Trophoblast cell (in vitro differentiated cells and primary cell): ENCODE measurements at regions not wholly inside any gene's neighbourhood (a gene's known extent, or its start where the extent isn't known, plus 50 kb on each side); places are given as distances from the start of the nearest gene placed in this dataset.

ENCODE experiments used
- DNase-seq, 2 donors: peaks; one replicate each; pipeline ENCODE4 v3.0.0-alpha.2; 2016
- H2AFZ ChIP-seq: 2 replicates; pipeline ENCODE4 v1.6.1; 2013; ENCODE audit warnings: low read length, moderate library complexity, mild to moderate bottlenecking; ENCODE audit not compliant: insufficient read depth, poor library complexity
- H2AK5ac ChIP-seq: 2 replicates; pipeline ENCODE4 v1.6.1; 2013; ENCODE audit warnings: mild to moderate bottlenecking, low read length
- H2BK120ac ChIP-seq: 2 replicates; pipeline ENCODE4 v1.6.1; 2013; ENCODE audit warnings: low read length, mild to moderate bottlenecking, moderate library complexity; ENCODE audit not compliant: insufficient read depth, poor library complexity
- H2BK12ac ChIP-seq: 2 replicates; pipeline ENCODE4 v1.6.1; 2013; ENCODE audit warnings: mild to moderate bottlenecking, low read length, moderate library complexity
- H2BK5ac ChIP-seq: 2 replicates; pipeline ENCODE4 v1.6.1; 2013; ENCODE audit warnings: low read length, low read depth, moderate library complexity, mild to moderate bottlenecking; ENCODE audit not compliant: poor library complexity
- H3K14ac ChIP-seq: 2 replicates; pipeline ENCODE4 v1.6.1; 2013; ENCODE audit warnings: mild to moderate bottlenecking, low read length
- H3K18ac ChIP-seq: 2 replicates; pipeline ENCODE4 v1.6.1; 2013; ENCODE audit warnings: mild to moderate bottlenecking, low read length
- H3K23ac ChIP-seq: 2 replicates; pipeline ENCODE4 v1.6.1; 2013; ENCODE audit warnings: low read length
- H3K27ac ChIP-seq: 2 replicates; pipeline ENCODE4 v1.5.1; 2013; ENCODE audit warnings: low read depth, mild to moderate bottlenecking, inconsistent platforms, low read length, moderate library complexity
- H3K27me3 ChIP-seq: 2 replicates; pipeline ENCODE4 v1.6.1; 2013; ENCODE audit warnings: inconsistent platforms, mild to moderate bottlenecking, low read length, moderate library complexity; ENCODE audit not compliant: insufficient read depth
- H3K36me3 ChIP-seq, 2 experiments: 1 replicate in 1 of 2; 2 replicates in 1 of 2; pipeline ENCODE4 v1.6.1; 2013; ENCODE audit warnings: low read length in 2 of 2, mild to moderate bottlenecking in 2 of 2, moderate library complexity in 1 of 2; ENCODE audit not compliant: insufficient read depth in 2 of 2, control insufficient read depth in 1 of 2
- H3K4ac ChIP-seq: 2 replicates; pipeline ENCODE4 v1.6.1; 2013; ENCODE audit warnings: low read depth, mild to moderate bottlenecking, low read length, moderate library complexity
- H3K4me1 ChIP-seq, 2 experiments: 1 replicate in 1 of 2; 2 replicates in 1 of 2; pipeline ENCODE4 v1.6.1; 2013; ENCODE audit warnings: low read length in 2 of 2, mild to moderate bottlenecking in 2 of 2, moderate library complexity in 1 of 2; ENCODE audit not compliant: insufficient read depth in 2 of 2, control insufficient read depth in 1 of 2
- H3K4me2 ChIP-seq: 2 replicates; pipeline ENCODE4 v1.6.1; 2013; ENCODE audit warnings: inconsistent platforms, mild to moderate bottlenecking, low read length, moderate library complexity
- H3K4me3 ChIP-seq: 2 replicates; pipeline ENCODE4 v1.5.1; 2013; ENCODE audit warnings: mild to moderate bottlenecking, low read depth, low read length, inconsistent platforms
- H3K79me1 ChIP-seq: one replicate; pipeline ENCODE4 v1.6.1; 2013; ENCODE audit warnings: low read length
- H3K79me2 ChIP-seq: 2 replicates; pipeline ENCODE4 v1.6.1; 2013; ENCODE audit warnings: low read length, mild to moderate bottlenecking; ENCODE audit not compliant: control insufficient read depth, insufficient read depth, poor library complexity
- H3K9ac ChIP-seq: 2 replicates; pipeline ENCODE4 v1.6.1; 2013; ENCODE audit warnings: mild to moderate bottlenecking, low read length
- H3K9me3 ChIP-seq: 2 replicates; pipeline ENCODE4 v1.6.1; 2013; ENCODE audit warnings: low read depth, mild to moderate bottlenecking, control low read depth, inconsistent platforms, low read length; ENCODE audit not compliant: insufficient read depth
- H4K12ac ChIP-seq: 2 replicates; pipeline ENCODE4 v1.6.1; 2013; ENCODE audit warnings: low read depth, mild to moderate bottlenecking, low read length, moderate library complexity
- H4K8ac ChIP-seq: 2 replicates; pipeline ENCODE4 v1.6.1; 2013; ENCODE audit warnings: low read depth, mild to moderate bottlenecking, low read length, moderate library complexity
- H4K91ac ChIP-seq: one replicate; pipeline ENCODE4 v1.6.1; 2013; ENCODE audit warnings: low read depth, mild to moderate bottlenecking, low read length, moderate library complexity
- WGBS: extraction: QIAGEN DNeasy Blood & Tissue Kit; methylation state at CpG from one replicate; pipeline ENCODE4 v1.1.7; 2013; ENCODE audit warnings: missing lambda C conversion rate; ENCODE audit not compliant: insufficient read length, insufficient coverage; ENCODE audit errors: extremely low coverage; 5-methylcytosine and 5-hydroxymethylcytosine counted together

DNA sequence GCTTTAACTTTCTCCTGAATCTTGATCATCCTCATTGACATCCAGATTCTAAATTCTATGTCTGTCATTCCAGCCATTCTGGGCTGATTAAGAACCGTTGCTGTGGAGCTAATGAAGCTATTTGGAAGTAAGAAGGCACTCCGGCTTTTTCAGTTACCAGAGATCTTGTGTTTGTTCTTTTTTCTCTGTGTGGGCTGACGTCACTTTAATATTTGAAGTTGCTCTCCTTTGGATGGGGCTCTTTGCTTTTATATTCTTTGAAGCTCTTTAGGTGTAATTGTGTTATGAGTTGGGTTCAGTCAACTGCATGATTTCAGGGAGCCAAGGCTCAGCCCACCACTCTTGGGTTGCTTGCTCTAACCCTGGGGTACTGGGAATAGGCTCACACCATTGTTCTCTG, 460.6 kb downstream of the CDH8 start:
- no peak overlapping the region for H3K4me3 ChIP-seq
- H3K4ac ChIP-seq, result no peak overlapping the region
- no peak overlapping the region for H2BK12ac ChIP-seq
- H3K9ac ChIP-seq, result no peak overlapping the region
- H3K23ac ChIP-seq, result no peak overlapping the region
- no peak overlapping the region for H2BK5ac ChIP-seq
- no peak overlapping the region for H4K12ac ChIP-seq
- no peak overlapping the region for H3K27ac ChIP-seq
- no CpG with 5 or more reads among the region's 3 CpGs for WGBS
- no peaks in the 10 kb centered on the region for H3K27me3 ChIP-seq
- H3K79me1 ChIP-seq, result no peaks in the 10 kb centered on the region
- no peak for DNase-seq
- H3K9me3 ChIP-seq, result peaks cover 4% of the 10 kb centered on the region
- H3K4me2 ChIP-seq, result no peak overlapping the region
- H3K36me3 ChIP-seq, result no peaks in the 10 kb centered on the region
- no peak overlapping the region for H4K91ac ChIP-seq
- H3K14ac ChIP-seq, result no peak overlapping the region
- H2BK120ac ChIP-seq, result no peak overlapping the region
- no peak overlapping the region for H3K18ac ChIP-seq
- H3K4me1 ChIP-seq, result no peaks in the 10 kb centered on the region
- no peaks in the 10 kb centered on the region for H3K79me2 ChIP-seq
- H2AK5ac ChIP-seq, result no peak overlapping the region
- H4K8ac ChIP-seq, result no peak overlapping the region
- H2AFZ ChIP-seq, result no peak overlapping the region

DNA sequence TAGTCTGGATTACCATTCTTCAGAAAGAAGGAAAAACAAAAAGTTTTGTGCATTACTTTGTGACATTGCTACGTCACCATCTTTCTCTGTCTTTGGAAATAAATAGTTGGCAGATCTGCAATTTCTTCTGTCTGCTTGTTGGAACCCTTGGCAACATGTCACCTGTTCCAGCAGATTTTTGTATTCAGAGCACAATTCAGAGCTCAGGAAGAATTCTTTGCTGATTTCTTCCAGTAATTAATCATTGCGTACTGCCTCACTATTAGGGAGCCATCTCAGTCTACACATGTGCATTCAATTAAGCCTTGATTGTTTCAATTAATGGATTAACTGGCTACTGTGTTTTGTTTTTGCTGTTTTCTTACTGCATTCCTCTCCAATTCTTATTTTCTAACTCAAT, 467.2 kb downstream of the CDH8 start:
- Histone ChIP-seq H3K4me1 (no peaks in the 10 kb centered on the region), H2BK12ac (no peak overlapping the region), H3K9ac (no peak overlapping the region), H3K23ac (no peak overlapping the region), H3K36me3 (no peaks in the 10 kb centered on the region), H3K18ac (no peak overlapping the region), H3K4me3 (no peak overlapping the region), H2AFZ (no peak overlapping the region), H3K79me1 (no peaks in the 10 kb centered on the region), H4K91ac (no peak overlapping the region), H3K4me2 (no peak overlapping the region), H4K8ac (no peak overlapping the region), H3K14ac (no peak overlapping the region), H3K79me2 (no peaks in the 10 kb centered on the region), H2AK5ac (no peak overlapping the region), H3K27me3 (no peaks in the 10 kb centered on the region), H3K9me3 (no peaks in the 10 kb centered on the region), H3K27ac (no peak overlapping the region), H2BK120ac (no peak overlapping the region), H3K4ac (no peak overlapping the region), H2BK5ac (no peak overlapping the region), H4K12ac (no peak overlapping the region)
- no CpG with 5 or more reads among the region's 2 CpGs for WGBS
- DNase-seq, result no peak

DNA sequence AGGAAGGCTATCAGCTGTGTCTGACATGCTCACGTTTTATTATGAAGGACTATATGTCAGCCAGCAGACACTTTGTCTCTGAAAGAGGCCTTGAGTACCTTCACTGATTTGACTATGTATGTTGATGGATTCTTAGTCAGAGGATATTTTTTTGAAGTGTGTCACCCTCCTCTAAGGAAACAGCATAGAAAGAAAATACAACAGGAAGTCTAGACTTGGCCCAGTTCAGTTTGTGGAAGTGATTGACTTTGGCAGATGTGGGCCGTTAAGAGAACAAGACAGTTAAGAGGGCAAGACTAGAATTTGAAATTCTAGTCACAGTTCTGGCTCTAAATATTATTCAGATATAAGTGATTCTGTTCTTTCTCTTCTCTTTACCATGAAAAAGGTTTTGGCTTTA, 471.5 kb downstream of the CDH8 start:
- H4K12ac ChIP-seq, result no peak overlapping the region
- no peaks in the 10 kb centered on the region for H3K9me3 ChIP-seq
- DNase-seq, result no peak
- no peak overlapping the region for H4K91ac ChIP-seq
- no peak overlapping the region for H4K8ac ChIP-seq
- no peak overlapping the region for H2BK5ac ChIP-seq
- H3K23ac ChIP-seq, result no peak overlapping the region
- no peaks in the 10 kb centered on the region for H3K79me1 ChIP-seq
- H3K14ac ChIP-seq, result no peak overlapping the region
- no peak overlapping the region for H3K18ac ChIP-seq
- no peaks in the 10 kb centered on the region for H3K4me1 ChIP-seq
- H2AFZ ChIP-seq, result no peak overlapping the region
- H3K79me2 ChIP-seq, result no peaks in the 10 kb centered on the region
- no peaks in the 10 kb centered on the region for H3K27me3 ChIP-seq
- no peak overlapping the region for H3K4me2 ChIP-seq
- no peak overlapping the region for H2AK5ac ChIP-seq
- H3K36me3 ChIP-seq, result no peaks in the 10 kb centered on the region
- H3K4me3 ChIP-seq, result no peak overlapping the region
- no CpG with 5 or more reads among the region's 2 CpGs for WGBS
- no peak overlapping the region for H3K4ac ChIP-seq
- no peak overlapping the region for H3K9ac ChIP-seq
- H2BK12ac ChIP-seq, result no peak overlapping the region
- no peak overlapping the region for H2BK120ac ChIP-seq
- H3K27ac ChIP-seq, result no peak overlapping the region

DNA sequence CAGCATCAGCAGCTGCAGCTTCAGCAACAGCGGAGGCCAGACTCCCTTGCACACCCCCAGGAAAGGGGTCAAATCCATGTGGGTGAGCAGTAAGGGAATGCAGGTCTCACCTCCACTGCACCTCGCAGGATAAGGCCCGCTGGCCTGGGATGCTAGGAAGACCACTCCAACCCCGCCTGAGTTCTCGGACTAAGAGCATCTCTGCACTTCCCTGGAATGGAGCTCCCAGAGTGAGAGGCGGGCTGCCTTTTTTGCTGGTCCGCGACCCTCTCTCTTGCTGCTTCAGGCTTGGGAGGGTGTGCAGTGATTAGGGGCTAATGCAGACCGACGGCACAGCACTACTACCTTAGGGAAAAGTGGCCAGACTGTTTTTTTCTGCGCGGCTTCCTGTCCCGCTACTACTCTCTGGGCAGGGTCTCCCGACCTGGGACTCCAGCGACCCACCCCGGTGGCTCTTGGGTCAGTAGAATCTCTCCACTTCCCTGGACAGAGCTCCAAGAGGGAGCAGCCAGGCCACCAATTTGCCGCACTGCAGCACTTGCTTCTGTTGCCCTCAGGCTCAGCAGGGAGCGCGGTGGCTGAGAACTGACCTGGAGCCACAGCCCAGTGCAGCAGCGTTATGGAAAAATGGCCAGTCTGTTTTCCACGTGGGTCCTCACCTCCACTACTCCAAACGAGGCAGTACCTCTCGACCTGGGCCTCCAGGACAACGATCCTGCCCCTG, 480.4 kb downstream of the CDH8 start:
- Histone ChIP-seq H2AK5ac (no peak overlapping the region), H3K4me3 (no peak overlapping the region), H3K9ac (no peak overlapping the region), H4K91ac (no peak overlapping the region), H3K4ac (no peak overlapping the region), H2BK12ac (no peak overlapping the region), H3K4me1 (no peaks in the 10 kb centered on the region), H4K8ac (no peak overlapping the region), H2BK120ac (no peak overlapping the region), H3K9me3 (no peaks in the 10 kb centered on the region), H3K18ac (no peak overlapping the region), H3K27me3 (no peaks in the 10 kb centered on the region), H3K4me2 (no peak overlapping the region), H3K79me1 (no peaks in the 10 kb centered on the region), H2AFZ (no peak overlapping the region), H4K12ac (no peak overlapping the region), H3K36me3 (no peaks in the 10 kb centered on the region), H3K14ac (no peak overlapping the region), H3K23ac (no peak overlapping the region), H3K79me2 (no peaks in the 10 kb centered on the region), H2BK5ac (no peak overlapping the region), H3K27ac (no peak overlapping the region)
- no peak for DNase-seq
- WGBS, result no CpG with 5 or more reads among the region's 24 CpGs
